ENCODE measurements at regions not wholly inside any gene's neighbourhood (a gene's known extent, or its start where the extent isn't known, plus 50 kb on each side); places are given as distances from the start of the nearest gene placed in this dataset.

DNA sequence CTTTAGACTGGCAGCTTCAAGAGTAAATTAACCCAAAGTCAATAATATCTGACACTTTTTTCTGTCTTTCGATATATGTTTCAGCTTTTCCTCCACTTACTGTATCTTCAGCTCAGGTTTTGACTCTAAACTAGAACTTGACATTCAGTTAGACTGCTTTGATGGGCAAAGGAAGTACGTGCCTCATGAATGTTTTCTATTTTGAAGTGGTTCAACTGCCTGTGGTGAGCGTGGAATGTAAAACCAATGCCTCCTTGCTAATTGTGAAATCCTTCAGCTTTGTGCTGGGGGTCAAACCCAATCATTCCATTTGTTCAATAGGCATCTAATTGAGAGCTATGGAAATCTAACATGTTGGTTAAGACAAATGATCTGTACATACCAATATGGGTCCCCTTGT, 857.0 kb upstream of the HTR2C start:
- TF ChIP-seq POLR2A (IDR thresholded peaks at IDR 0.05): no peak
- TF ChIP-seq, protein P1, sequence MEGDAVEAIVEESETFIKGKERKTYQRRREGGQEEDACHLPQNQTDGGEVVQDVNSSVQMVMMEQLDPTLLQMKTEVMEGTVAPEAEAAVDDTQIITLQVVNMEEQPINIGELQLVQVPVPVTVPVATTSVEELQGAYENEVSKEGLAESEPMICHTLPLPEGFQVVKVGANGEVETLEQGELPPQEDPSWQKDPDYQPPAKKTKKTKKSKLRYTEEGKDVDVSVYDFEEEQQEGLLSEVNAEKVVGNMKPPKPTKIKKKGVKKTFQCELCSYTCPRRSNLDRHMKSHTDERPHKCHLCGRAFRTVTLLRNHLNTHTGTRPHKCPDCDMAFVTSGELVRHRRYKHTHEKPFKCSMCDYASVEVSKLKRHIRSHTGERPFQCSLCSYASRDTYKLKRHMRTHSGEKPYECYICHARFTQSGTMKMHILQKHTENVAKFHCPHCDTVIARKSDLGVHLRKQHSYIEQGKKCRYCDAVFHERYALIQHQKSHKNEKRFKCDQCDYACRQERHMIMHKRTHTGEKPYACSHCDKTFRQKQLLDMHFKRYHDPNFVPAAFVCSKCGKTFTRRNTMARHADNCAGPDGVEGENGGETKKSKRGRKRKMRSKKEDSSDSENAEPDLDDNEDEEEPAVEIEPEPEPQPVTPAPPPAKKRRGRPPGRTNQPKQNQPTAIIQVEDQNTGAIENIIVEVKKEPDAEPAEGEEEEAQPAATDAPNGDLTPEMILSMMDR (IDR thresholded peaks at IDR 0.05): no peak
- 19 to 39% methylated on average over 2 to 3 of the region's 3 CpGs for WGBS, 2 donors
- Histone ChIP-seq H3K9me3 (peaks cover 0 to 3% (median 0%) of the 10 kb centered on the region in 3 donors), H3K4me3 (no peak overlapping the region), H3K4me1 (no peaks in the 10 kb centered on the region), H3K27me3 (no peaks in the 10 kb centered on the region), H3K27ac (no peak overlapping the region), H3K36me3 (no peaks in the 10 kb centered on the region)
- intact Hi-C loops (cut with DNase I): no loop called here
- DNase-seq: no peak

- intact Hi-C loops (cut with DNase I): no loop called here
- no peak overlapping the region for H3K4me3 ChIP-seq
- WGBS, 2 donors: 57 to 59% methylated on average over 4 of the region's 4 CpGs
- TF ChIP-seq, protein P1 (IDR thresholded peaks at IDR 0.05): no peak
- TF ChIP-seq POLR2A (IDR thresholded peaks at IDR 0.05): no peak
- no peak overlapping the region for H3K27ac ChIP-seq
- no peaks in the 10 kb centered on the region for H3K4me1 ChIP-seq
- no peak for DNase-seq
- peaks cover 0 to 3% (median 0%) of the 10 kb centered on the region in 3 donors for H3K9me3 ChIP-seq
- H3K27me3 ChIP-seq: no peaks in the 10 kb centered on the region
- H3K36me3 ChIP-seq: no peaks in the 10 kb centered on the region
Observed at GRCh38 chrX:113726466-113726865, 857.4 kb upstream of the HTR2C start.

GRCh38 chrX:113726009-113726408, 857.9 kb upstream of the HTR2C start:
- Histone ChIP-seq H3K4me3 (no peak overlapping the region), H3K9me3 (peaks cover 0 to 3% (median 0%) of the 10 kb centered on the region in 3 donors), H3K27me3 (no peaks in the 10 kb centered on the region), H3K27ac (no peak overlapping the region), H3K4me1 (no peaks in the 10 kb centered on the region), H3K36me3 (no peaks in the 10 kb centered on the region)
- TF ChIP-seq, protein P1 (IDR thresholded peaks at IDR 0.05): no peak
- no peak for TF ChIP-seq POLR2A (IDR thresholded peaks at IDR 0.05)
- intact Hi-C loops (cut with DNase I): no loop called here
- 57 to 61% methylated on average over 3 of the region's 3 CpGs for WGBS, 2 donors
- DNase-seq: no peak

- H3K27ac ChIP-seq: no peak overlapping the region
- H3K9me3 ChIP-seq: no peaks in the 10 kb centered on the region
- no peaks in the 10 kb centered on the region for H3K27me3 ChIP-seq
- no peaks in the 10 kb centered on the region for H3K36me3 ChIP-seq
- H3K4me3 ChIP-seq: no peak overlapping the region
- intact Hi-C loops (cut with DNase I): no loop called here
- DNase-seq: no peak
- no peak for TF ChIP-seq POLR2A (IDR thresholded peaks at IDR 0.05)
- WGBS, 2 donors: 60% methylated on average over 2 of the region's 3 CpGs; no CpG with 5 or more reads in 1 of the 2 donors
- H3K4me1 ChIP-seq: no peaks in the 10 kb centered on the region
Observed at GRCh38 chrX:113699939-113700338, 859.3 kb upstream of the AMOT start.

DNA sequence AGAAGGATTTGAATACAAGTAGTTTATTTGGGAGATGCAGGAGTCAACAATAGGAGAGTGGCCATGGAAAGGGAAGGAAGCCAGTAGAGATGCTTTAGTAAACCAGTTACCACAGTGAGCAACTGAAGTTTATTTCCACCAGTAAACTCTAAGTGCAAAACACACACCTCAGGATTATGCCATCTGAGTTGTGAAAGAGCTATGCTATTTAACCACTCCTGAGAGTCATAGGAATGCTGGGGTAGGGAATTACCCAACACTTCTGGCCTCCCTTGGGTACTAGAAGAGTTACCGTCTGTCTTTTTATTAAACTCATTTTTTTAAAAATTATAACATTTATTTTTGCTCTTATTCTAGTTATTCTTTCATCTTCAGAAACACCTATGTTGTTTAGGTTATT, 834.6 kb upstream of the AMOT start:
- H3K36me3 ChIP-seq: no peaks in the 10 kb centered on the region
- H3K27ac ChIP-seq: no peak overlapping the region
- TF ChIP-seq, protein P1 (IDR thresholded peaks at IDR 0.05): no peak
- no peak for TF ChIP-seq POLR2A (IDR thresholded peaks at IDR 0.05)
- no peaks in the 10 kb centered on the region for H3K9me3 ChIP-seq
- H3K27me3 ChIP-seq: peaks cover 0 to 4% (median 0%) of the 10 kb centered on the region in 4 donors
- no peak overlapping the region for H3K4me3 ChIP-seq
- intact Hi-C loops (cut with DNase I): no loop called here
- H3K4me1 ChIP-seq: no peaks in the 10 kb centered on the region
- no peak for DNase-seq
- WGBS, 2 donors: 78 to 80% methylated on average over 1 of the region's 1 CpG

DNA sequence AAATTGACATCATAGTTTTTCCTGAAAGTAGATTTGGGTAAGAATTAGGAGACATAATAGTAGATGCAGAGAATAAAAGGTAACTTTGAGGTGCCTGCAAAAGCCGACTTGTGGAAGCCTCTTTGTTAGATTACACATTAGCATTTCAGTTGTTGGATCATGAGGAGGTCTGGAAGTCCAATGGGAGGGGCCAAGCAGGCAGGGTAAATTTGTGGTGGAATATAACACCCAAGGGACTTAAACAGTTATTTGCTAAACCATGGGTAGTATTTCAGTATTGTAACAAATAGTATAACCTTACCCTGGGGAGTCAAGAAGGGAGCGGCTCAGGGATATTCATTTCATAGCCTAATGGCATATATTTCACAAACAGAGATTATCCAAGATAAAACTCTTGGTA, 810.7 kb upstream of the AMOT start:
- DNase-seq: no peak
- no peaks in the 10 kb centered on the region for H3K36me3 ChIP-seq
- TF ChIP-seq POLR2A (IDR thresholded peaks at IDR 0.05): no peak
- TF ChIP-seq, protein P1 (IDR thresholded peaks at IDR 0.05): no peak
- no peaks in the 10 kb centered on the region for H3K27me3 ChIP-seq
- no peak overlapping the region for H3K4me3 ChIP-seq
- WGBS, 2 donors: 69 to 77% methylated on average over 2 of the region's 2 CpGs
- intact Hi-C loops (cut with DNase I): no loop called here
- H3K4me1 ChIP-seq: no peaks in the 10 kb centered on the region
- H3K9me3 ChIP-seq: no peaks in the 10 kb centered on the region
- no peak overlapping the region for H3K27ac ChIP-seq

Measured in esophagus squamous epithelium (tissue), 5 donors.